ENCODE measurements at regions not wholly inside any gene's neighbourhood (a gene's known extent, or its start where the extent isn't known, plus 50 kb on each side); places are given as distances from the start of the nearest gene placed in this dataset.

DNA sequence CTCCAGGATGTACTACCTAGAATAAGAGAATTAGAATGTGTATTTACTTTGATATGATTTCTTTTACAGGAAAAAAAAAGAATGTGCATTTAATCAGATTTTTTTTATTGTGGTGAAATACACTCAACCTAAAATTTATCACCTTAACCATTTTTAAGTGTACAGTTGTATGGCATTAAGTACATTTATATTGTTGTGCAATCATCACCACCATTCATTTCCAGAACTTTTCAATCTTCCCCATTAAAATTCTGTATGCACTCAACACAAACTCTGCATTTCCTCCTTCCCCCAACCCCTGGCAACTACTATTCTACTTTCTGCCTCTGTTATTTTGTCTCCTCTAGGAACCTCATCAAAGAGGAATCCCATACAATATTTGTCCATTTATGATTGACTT, 66.0 kb upstream of the APC start (continued):
- no peak for TF ChIP-seq CEBPG (CRISPR knock-in tag; IDR thresholded peaks at IDR 0.05)
- peak; percentile 40 to 78; a peak in 3 of 4 replicates for TF ChIP-seq CEBPG (tag; conservative IDR thresholded peaks at IDR 0.05 in 1 of 2, IDR thresholded peaks at IDR 0.05 in 1 of 2)
- peak; percentile 75 for TF ChIP-seq CEBPB (tag; IDR thresholded peaks at IDR 0.05)
- no peak for TF ChIP-seq OTX1 (CRISPR knock-in tag; IDR thresholded peaks at IDR 0.05)
- TF ChIP-seq HDAC3 (IDR thresholded peaks at IDR 0.05; ENCODE audit: borderline replicate concordance, partially characterized antibody) = no peak
- no peak for TF ChIP-seq RBM34 (IDR thresholded peaks at IDR 0.05; ENCODE audit: borderline replicate concordance, insufficient read depth, low read length)
- no peak for TF ChIP-seq ZNF584 (CRISPR knock-in tag; IDR thresholded peaks at IDR 0.05; ENCODE audit: low read depth)
- no peak for TF ChIP-seq HEY1 (CRISPR knock-in tag; IDR thresholded peaks at IDR 0.05; ENCODE audit: borderline replicate concordance)
- TF ChIP-seq, protein P1, sequence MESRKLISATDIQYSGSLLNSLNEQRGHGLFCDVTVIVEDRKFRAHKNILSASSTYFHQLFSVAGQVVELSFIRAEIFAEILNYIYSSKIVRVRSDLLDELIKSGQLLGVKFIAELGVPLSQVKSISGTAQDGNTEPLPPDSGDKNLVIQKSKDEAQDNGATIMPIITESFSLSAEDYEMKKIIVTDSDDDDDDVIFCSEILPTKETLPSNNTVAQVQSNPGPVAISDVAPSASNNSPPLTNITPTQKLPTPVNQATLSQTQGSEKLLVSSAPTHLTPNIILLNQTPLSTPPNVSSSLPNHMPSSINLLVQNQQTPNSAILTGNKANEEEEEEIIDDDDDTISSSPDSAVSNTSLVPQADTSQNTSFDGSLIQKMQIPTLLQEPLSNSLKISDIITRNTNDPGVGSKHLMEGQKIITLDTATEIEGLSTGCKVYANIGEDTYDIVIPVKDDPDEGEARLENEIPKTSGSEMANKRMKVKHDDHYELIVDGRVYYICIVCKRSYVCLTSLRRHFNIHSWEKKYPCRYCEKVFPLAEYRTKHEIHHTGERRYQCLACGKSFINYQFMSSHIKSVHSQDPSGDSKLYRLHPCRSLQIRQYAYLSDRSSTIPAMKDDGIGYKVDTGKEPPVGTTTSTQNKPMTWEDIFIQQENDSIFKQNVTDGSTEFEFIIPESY (CRISPR knock-in tag; IDR thresholded peaks at IDR 0.05) = no peak
- no peak for TF ChIP-seq BHLHE40 (IDR thresholded peaks at IDR 0.05; ENCODE audit: low read length)

DNA sequence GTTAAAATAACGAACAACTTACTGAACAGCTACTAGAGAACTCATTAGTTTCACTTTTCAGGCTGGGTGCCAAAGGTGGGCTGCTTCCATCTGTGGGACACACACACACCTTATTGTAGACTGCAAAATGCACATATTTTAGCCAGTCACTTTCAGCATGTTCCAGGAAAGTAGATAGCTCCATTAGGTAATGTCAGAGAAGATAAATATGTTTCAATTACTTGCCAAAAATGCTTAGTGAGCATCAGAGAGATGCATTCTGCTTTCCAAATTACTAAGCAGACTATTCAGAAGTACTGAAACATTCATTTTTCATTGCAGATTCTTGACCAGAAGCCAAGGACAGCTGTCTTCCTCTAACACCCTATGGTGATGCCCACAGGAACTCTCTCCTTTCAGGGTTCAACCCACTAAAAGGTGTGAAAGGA, 56.2 kb upstream of the APC start:
- no peak for DNase-seq (ENCODE audit: extremely low read depth in 1 of 4, low spot score in 3 of 4)
- CTCF ChIA-PET (ENCODE audit: low intra/inter-chr PET ratio) = no interaction called here
- no peak overlapping the region for H3K27ac ChIP-seq (ENCODE audit: extremely low read depth, low read depth, low read length)
- ATAC-seq = no peak; the same call in 2 of the 3 replicates
- H3K4me3 ChIP-seq = no peak overlapping the region
- no peak overlapping the region for H3K4me2 ChIP-seq (ENCODE audit: insufficient read depth, low read length)
- FAIRE-seq = no peak
- intact Hi-C loops (cut with micrococcal nuclease) = no loop called here
- H3K27me3 ChIP-seq (ENCODE audit: control insufficient read depth in 2 of 2, insufficient read depth in 2 of 2, low read length in 2 of 2) = peaks cover 2 to 8% of the 10 kb centered on the region in 2 experiments; a peak in 2 of 5 replicates
- POLR2A ChIA-PET = interaction anchor here (0.6 kb wide), 1 partner anchor 34 kb away, joined by 3 read pairs; no protein-coding TSS in a partner anchor
- no peaks in the 10 kb centered on the region for H3K9me1 ChIP-seq (ENCODE audit: control insufficient read depth, insufficient read depth, low read length)
- in situ Hi-C loops (cut with MboI) = no loop called here
- no TSS peak for BruUV-seq (replicated peaks)
- H3K36me3 ChIP-seq (ENCODE audit: control insufficient read depth, insufficient read depth, low read length) = no peaks in the 10 kb centered on the region
- no peak overlapping the region for H2AFZ ChIP-seq (ENCODE audit: low read depth, low read length)
- WGBS (ENCODE audit: insufficient coverage, low coverage, missing lambda C conversion rate) = 8% methylated on average over 1 of the region's 1 CpG
- H3K9ac ChIP-seq (ENCODE audit: insufficient read depth in 1 of 2, low read depth in 2 of 2, low read length in 2 of 2) = no peak overlapping the region
- H3K79me2 ChIP-seq (ENCODE audit: control insufficient read depth, insufficient read depth, low read length) = no peaks in the 10 kb centered on the region
- H3K9me3 ChIP-seq (replicated peaks; ENCODE audit: control insufficient read depth, insufficient read depth, low read depth, low read length) = no peaks in the 10 kb centered on the region
- H4K20me1 ChIP-seq (replicated peaks; ENCODE audit: control insufficient read depth, insufficient read depth, low read length) = no peaks in the 10 kb centered on the region
- H3K4me1 ChIP-seq (replicated peaks in 1 of 2; ENCODE audit: control insufficient read depth in 2 of 2, insufficient read depth in 2 of 2, low read length in 2 of 2) = no peaks in the 10 kb centered on the region; a peak in 1 of 5 replicates
- TF ChIP-seq RBM25 (IDR thresholded peaks at IDR 0.05; ENCODE audit: low read depth, low read length, severe bottlenecking) (no peak), HLTF (IDR thresholded peaks at IDR 0.05) (no peak), ARID2 (IDR thresholded peaks at IDR 0.05) (no peak), GABPA (tag; conservative IDR thresholded peaks at IDR 0.05; ENCODE audit: low read depth) (no peak), MAFG (tag; conservative IDR thresholded peaks at IDR 0.05) (peak; percentile 9; the same call in 1 of the 2 replicates)
- TF ChIP-seq, protein P2, sequence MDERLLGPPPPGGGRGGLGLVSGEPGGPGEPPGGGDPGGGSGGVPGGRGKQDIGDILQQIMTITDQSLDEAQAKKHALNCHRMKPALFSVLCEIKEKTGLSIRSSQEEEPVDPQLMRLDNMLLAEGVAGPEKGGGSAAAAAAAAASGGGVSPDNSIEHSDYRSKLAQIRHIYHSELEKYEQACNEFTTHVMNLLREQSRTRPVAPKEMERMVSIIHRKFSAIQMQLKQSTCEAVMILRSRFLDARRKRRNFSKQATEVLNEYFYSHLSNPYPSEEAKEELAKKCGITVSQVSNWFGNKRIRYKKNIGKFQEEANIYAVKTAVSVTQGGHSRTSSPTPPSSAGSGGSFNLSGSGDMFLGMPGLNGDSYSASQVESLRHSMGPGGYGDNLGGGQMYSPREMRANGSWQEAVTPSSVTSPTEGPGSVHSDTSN (CRISPR knock-in tag; IDR thresholded peaks at IDR 0.05; ENCODE audit: low read depth) = no peak
- TF ChIP-seq, protein P2 (tag; conservative IDR thresholded peaks at IDR 0.05; ENCODE audit: low read depth) = peak; percentile 66
- TF ChIP-seq, protein P3, sequence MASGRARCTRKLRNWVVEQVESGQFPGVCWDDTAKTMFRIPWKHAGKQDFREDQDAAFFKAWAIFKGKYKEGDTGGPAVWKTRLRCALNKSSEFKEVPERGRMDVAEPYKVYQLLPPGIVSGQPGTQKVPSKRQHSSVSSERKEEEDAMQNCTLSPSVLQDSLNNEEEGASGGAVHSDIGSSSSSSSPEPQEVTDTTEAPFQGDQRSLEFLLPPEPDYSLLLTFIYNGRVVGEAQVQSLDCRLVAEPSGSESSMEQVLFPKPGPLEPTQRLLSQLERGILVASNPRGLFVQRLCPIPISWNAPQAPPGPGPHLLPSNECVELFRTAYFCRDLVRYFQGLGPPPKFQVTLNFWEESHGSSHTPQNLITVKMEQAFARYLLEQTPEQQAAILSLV (tag; IDR thresholded peaks at IDR 0.05) = no peak
